H9 (cell line): ENCODE measurements at regions not wholly inside any gene's neighbourhood (a gene's known extent, or its start where the extent isn't known, plus 50 kb on each side); places are given as distances from the start of the nearest gene placed in this dataset.

Experiments used
- DNase-seq: peaks from one replicate; pipeline ENCODE4 v3.0.0-alpha.2; 2017
- H2AFZ ChIP-seq: one replicate; pipeline ENCODE4 v1.6.1; 2013; ENCODE audit warnings: mild to moderate bottlenecking, low read length, control low read depth, moderate library complexity
- H2AK5ac ChIP-seq: 2 replicates; pipeline ENCODE4 v1.6.1; 2013; ENCODE audit warnings: low read length, control low read depth, mixed read lengths; ENCODE audit not compliant: insufficient read length
- H2BK120ac ChIP-seq: one replicate; pipeline ENCODE4 v1.6.1; 2013; ENCODE audit warnings: low read depth, mild to moderate bottlenecking, low read length, control low read depth, inconsistent platforms; ENCODE audit not compliant: poor library complexity, severe bottlenecking
- H2BK12ac ChIP-seq: 2 replicates; pipeline ENCODE4 v1.6.1; 2013; ENCODE audit warnings: low read length, control low read depth, mixed read lengths, low read depth; ENCODE audit not compliant: insufficient read length
- H2BK15ac ChIP-seq: 2 replicates; pipeline ENCODE4 v1.6.1; 2013; ENCODE audit warnings: low read depth, low read length, control low read depth
- H2BK20ac ChIP-seq: one replicate; pipeline ENCODE4 v1.6.1; 2013; ENCODE audit warnings: low read depth, mild to moderate bottlenecking, low read length, control low read depth, inconsistent platforms; ENCODE audit not compliant: poor library complexity, severe bottlenecking
- H2BK5ac ChIP-seq: 2 replicates; pipeline ENCODE4 v1.6.1; 2013; ENCODE audit warnings: low read length, control low read depth, mixed read lengths; ENCODE audit not compliant: insufficient read length
- H3K14ac ChIP-seq: 2 replicates; pipeline ENCODE4 v1.6.1; 2013; ENCODE audit warnings: low read length, control low read depth; ENCODE audit not compliant: insufficient read depth
- H3K18ac ChIP-seq: 2 replicates; pipeline ENCODE4 v1.6.1; 2013; ENCODE audit warnings: low read depth, mild to moderate bottlenecking, mixed read lengths, low read length, control low read depth; ENCODE audit not compliant: insufficient read length
- H3K23ac ChIP-seq: 2 replicates; pipeline ENCODE4 v1.6.1; 2013; ENCODE audit warnings: low read length, control low read depth, mixed read lengths, low read depth; ENCODE audit not compliant: insufficient read length
- H3K23me2 ChIP-seq: 2 replicates; pipeline ENCODE4 v1.6.1; 2013; ENCODE audit warnings: low read depth, mild to moderate bottlenecking, mixed read lengths, low read length, control low read depth; ENCODE audit not compliant: insufficient read length, poor library complexity, severe bottlenecking
- H3K27ac ChIP-seq: 2 replicates; pipeline ENCODE4 v1.5.1; 2013; ENCODE audit warnings: low read length, control low read depth, mixed read lengths, low read depth; ENCODE audit not compliant: insufficient read length
- H3K27me3 ChIP-seq: 2 replicates; pipeline ENCODE4 v1.6.1; 2013; ENCODE audit warnings: low read length, control low read depth, inconsistent platforms; ENCODE audit not compliant: insufficient read depth
- H3K4ac ChIP-seq: 2 replicates; pipeline ENCODE4 v1.6.1; 2013; ENCODE audit warnings: low read depth, mild to moderate bottlenecking, control low read depth, inconsistent platforms, low read length, moderate library complexity
- H3K4me1 ChIP-seq: 2 replicates; pipeline ENCODE4 v1.6.1; 2013; ENCODE audit warnings: low read length, control low read depth, inconsistent platforms; ENCODE audit not compliant: insufficient read depth
- H3K4me2 ChIP-seq: 2 replicates; pipeline ENCODE4 v1.6.1; 2013; ENCODE audit warnings: low read length, control low read depth, mixed read lengths; ENCODE audit not compliant: insufficient read length, insufficient read depth
- H3K56ac ChIP-seq: 2 replicates; pipeline ENCODE4 v1.6.1; 2013; ENCODE audit warnings: low read depth, mild to moderate bottlenecking, mixed read lengths, low read length, control low read depth; ENCODE audit not compliant: insufficient read length
- H3K79me1 ChIP-seq: 2 replicates; pipeline ENCODE4 v1.6.1; 2013; ENCODE audit warnings: low read depth, mild to moderate bottlenecking, moderate library complexity, low read length, control low read depth, inconsistent platforms; ENCODE audit not compliant: insufficient read depth, poor library complexity, severe bottlenecking
- H3K79me2 ChIP-seq: 2 replicates; pipeline ENCODE4 v1.6.1; 2013; ENCODE audit warnings: low read length, control low read depth, inconsistent platforms; ENCODE audit not compliant: insufficient read depth
- H3K9ac ChIP-seq: 2 replicates; pipeline ENCODE4 v1.6.1; 2013; ENCODE audit warnings: low read length, control low read depth, mixed read lengths; ENCODE audit not compliant: insufficient read length; ENCODE audit errors: extremely low read depth
- H3K9me3 ChIP-seq: one replicate; pipeline ENCODE4 v1.6.1; 2013; ENCODE audit warnings: low read depth, low read length, inconsistent platforms; ENCODE audit not compliant: control insufficient read depth
- H3T11ph ChIP-seq: one replicate; pipeline ENCODE4 v1.6.1; 2013; ENCODE audit warnings: mild to moderate bottlenecking, low read length, control low read depth, inconsistent platforms
- H4K20me1 ChIP-seq: one replicate; pipeline ENCODE4 v1.6.1; 2013; ENCODE audit not compliant: control insufficient read depth, insufficient read length, insufficient read depth
- H4K5ac ChIP-seq: 2 replicates; pipeline ENCODE4 v1.6.1; 2013; ENCODE audit warnings: low read depth, mild to moderate bottlenecking, mixed read lengths, low read length, control low read depth; ENCODE audit not compliant: insufficient read length
- H4K8ac ChIP-seq: replicated peaks from 2 replicates; pipeline ENCODE4 v1.6.1; 2013; ENCODE audit warnings: low read length, control low read depth, mixed read lengths, low read depth; ENCODE audit not compliant: insufficient read length
- H4K91ac ChIP-seq: 2 replicates; pipeline ENCODE4 v1.6.1; 2013; ENCODE audit warnings: low read depth, mild to moderate bottlenecking, moderate library complexity, mixed read lengths, low read length, control low read depth; ENCODE audit not compliant: insufficient read length
- H3K27ac Mint-ChIP-seq, 3 experiments: 2 replicates in 2 of 3; 3 replicates in 1 of 3; pipeline ENCODE4 v1.8.0; 2020 to 2021; ENCODE audit warnings: mixed read lengths in 3 of 3, mild to moderate bottlenecking in 1 of 3, moderate library complexity in 1 of 3
- H3K27me3 Mint-ChIP-seq: 2 replicates; pipeline ENCODE4 v1.8.0; 2021; ENCODE audit warnings: low read depth, mild to moderate bottlenecking, moderate library complexity, mixed read lengths
- H3K36me3 Mint-ChIP-seq, 3 experiments: 2 replicates in 2 of 3; 3 replicates in 1 of 3; pipeline ENCODE4 v1.8.0; 2020 to 2021; ENCODE audit warnings: low read depth in 3 of 3, mixed read lengths in 3 of 3; ENCODE audit not compliant: insufficient read depth in 1 of 3
- H3K4me1 Mint-ChIP-seq, 2 experiments: 2 replicates each; pipeline ENCODE4 v1.8.0; 2020; ENCODE audit warnings: mixed read lengths in 2 of 2
- H3K4me3 Mint-ChIP-seq, 2 experiments: 2 replicates in 1 of 2; 3 replicates in 1 of 2; pipeline ENCODE4 v1.8.0; 2020 to 2021; ENCODE audit warnings: mild to moderate bottlenecking in 2 of 2, mixed read lengths in 2 of 2, moderate library complexity in 1 of 2
- H3K9me3 Mint-ChIP-seq, 2 experiments: 2 replicates in 1 of 2; 3 replicates in 1 of 2; pipeline ENCODE4 v1.8.0; 2020; ENCODE audit warnings: mild to moderate bottlenecking in 2 of 2, mixed read lengths in 2 of 2, moderate library complexity in 1 of 2
- WGBS: extraction: QIAGEN DNeasy Blood & Tissue Kit; methylation state at CpG from one replicate; pipeline ENCODE4 v1.1.7; 2013; ENCODE audit warnings: missing lambda C conversion rate, low lambda C conversion rate, mixed read lengths; ENCODE audit not compliant: insufficient read length; ENCODE audit errors: extremely low coverage; 5-methylcytosine and 5-hydroxymethylcytosine counted together
- TF ChIP-seq, protein P1 (sequence below): fragments of 200-600 bp; sonication (generic); conservative IDR thresholded peaks from 3 replicates; pipeline ENCODE4 v1.8.0; 2021; ENCODE audit warnings: antibody characterized with exemption, mild to moderate bottlenecking

DNA sequence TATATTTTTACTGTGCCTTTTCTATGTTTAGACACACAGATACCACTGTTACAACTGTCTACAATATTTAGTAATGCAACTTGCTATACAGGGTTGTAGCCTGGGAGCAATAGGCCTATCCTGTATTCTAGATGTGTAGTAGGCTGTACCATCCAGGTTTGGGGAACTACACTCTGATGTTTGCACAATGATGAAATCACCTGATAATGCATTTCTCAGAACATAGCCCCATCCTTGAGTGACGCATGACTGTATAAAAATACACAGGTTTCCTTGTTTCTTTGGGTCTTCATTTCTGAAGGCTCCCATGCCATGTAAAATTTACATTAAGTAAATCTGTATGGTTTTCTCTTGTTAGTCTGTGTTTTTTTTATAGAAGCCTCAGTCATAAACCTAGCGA lies 270.9 kb upstream of the SKOR2 start:
- Histone ChIP-seq H3K14ac (no peak overlapping the region), H2AFZ (no peak overlapping the region), H2BK20ac (no peak overlapping the region), H4K20me1 (no peaks in the 10 kb centered on the region), H3K23ac (no peak overlapping the region), H3K9me3 (no peaks in the 10 kb centered on the region), H3K27me3 (no peaks in the 10 kb centered on the region), H3K4me1 (no peaks in the 10 kb centered on the region), H3T11ph (no peak overlapping the region), H2AK5ac (no peak overlapping the region), H3K4ac (no peak overlapping the region), H3K23me2 (no peaks in the 10 kb centered on the region), H2BK5ac (no peak overlapping the region), H3K79me2 (no peaks in the 10 kb centered on the region), H3K4me2 (no peak overlapping the region), H2BK120ac (no peak overlapping the region), H3K79me1 (no peaks in the 10 kb centered on the region), H2BK12ac (no peak overlapping the region), H3K56ac (no peak overlapping the region), H2BK15ac (no peak overlapping the region), H3K9ac (no peak overlapping the region), H4K8ac (no peak overlapping the region), H4K91ac (no peak overlapping the region), H4K5ac (no peak overlapping the region), H3K27ac (no peak overlapping the region), H3K18ac (no peak overlapping the region)
- Mint-ChIP-seq H3K9me3 (no peaks in the 10 kb centered on the region), H3K4me1 (0 out of 4 replicates have a peak, but pooled peaks cover 0 to 4% of the 10 kb centered on the region in 2 experiments), H3K27ac (no peak overlapping the region), H3K36me3 (no peaks in the 10 kb centered on the region), H3K4me3 (no peak overlapping the region), H3K27me3 (no peaks in the 10 kb centered on the region)
- no CpG with 5 or more reads among the region's 2 CpGs for WGBS
- TF ChIP-seq, protein P1, sequence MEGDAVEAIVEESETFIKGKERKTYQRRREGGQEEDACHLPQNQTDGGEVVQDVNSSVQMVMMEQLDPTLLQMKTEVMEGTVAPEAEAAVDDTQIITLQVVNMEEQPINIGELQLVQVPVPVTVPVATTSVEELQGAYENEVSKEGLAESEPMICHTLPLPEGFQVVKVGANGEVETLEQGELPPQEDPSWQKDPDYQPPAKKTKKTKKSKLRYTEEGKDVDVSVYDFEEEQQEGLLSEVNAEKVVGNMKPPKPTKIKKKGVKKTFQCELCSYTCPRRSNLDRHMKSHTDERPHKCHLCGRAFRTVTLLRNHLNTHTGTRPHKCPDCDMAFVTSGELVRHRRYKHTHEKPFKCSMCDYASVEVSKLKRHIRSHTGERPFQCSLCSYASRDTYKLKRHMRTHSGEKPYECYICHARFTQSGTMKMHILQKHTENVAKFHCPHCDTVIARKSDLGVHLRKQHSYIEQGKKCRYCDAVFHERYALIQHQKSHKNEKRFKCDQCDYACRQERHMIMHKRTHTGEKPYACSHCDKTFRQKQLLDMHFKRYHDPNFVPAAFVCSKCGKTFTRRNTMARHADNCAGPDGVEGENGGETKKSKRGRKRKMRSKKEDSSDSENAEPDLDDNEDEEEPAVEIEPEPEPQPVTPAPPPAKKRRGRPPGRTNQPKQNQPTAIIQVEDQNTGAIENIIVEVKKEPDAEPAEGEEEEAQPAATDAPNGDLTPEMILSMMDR = no peak
- DNase-seq = no peak
